SKM-1 (cell line): ENCODE measurements at regions not wholly inside any gene's neighbourhood (a gene's known extent, or its start where the extent isn't known, plus 50 kb on each side); places are given as distances from the start of the nearest gene placed in this dataset.
A peak's percentile ranks its signal among the peaks of the same experiment; 100 is the strongest.

Experiments used
- DNase-seq: peaks from one replicate; lab custom pipeline; 2025; ENCODE audit not compliant: unreplicated experiment; lab: John Stamatoyannopoulos, UW

DNA sequence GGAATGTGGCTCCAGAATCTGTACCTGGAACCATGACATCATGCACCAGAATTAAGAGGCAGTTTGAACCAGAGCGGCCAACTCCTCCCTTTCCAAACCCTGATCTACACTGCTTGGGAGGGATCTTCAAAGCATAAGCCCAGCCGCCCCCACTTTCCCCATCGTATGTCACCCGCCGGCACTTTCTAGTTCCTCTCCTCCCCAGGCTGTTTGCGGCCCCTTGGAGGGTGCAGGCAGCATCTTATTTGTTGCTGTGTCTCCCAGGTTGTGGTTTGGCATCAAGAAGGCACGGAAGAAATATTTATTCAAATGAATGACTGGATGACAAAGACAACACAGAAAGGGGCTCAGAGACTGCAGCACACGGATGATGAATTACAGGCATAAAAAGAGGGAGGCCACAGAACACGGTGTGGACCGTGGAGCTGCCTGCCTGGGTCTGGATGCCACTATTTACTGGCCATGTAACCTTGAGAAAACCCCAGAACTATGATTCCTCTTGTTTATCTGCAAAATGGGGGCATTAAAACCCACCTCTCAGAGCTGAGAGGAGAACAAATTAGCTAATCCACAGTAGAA, 305.8 kb downstream of the EIPR1 start:
- DNase-seq: no peak

DNA sequence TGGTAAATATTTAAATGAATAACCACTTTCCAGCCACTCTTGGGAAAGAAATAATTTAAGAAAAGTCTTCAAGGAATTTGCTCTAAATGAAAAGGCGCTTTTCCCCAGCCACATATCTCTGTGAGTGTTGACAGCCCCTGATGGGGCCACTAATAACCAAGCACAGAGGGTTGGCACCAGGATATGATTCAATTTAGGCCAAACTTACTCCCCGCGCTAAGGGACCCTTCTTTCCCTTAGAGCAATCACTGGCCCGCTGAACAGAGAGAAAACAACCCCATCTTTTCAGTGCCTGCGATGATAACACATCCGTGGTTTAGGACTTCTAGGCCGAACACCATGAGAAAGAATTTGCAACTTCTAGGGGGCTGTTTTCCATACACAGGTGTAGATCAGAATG, 310.8 kb downstream of the EIPR1 start:
- no peak for DNase-seq

DNA sequence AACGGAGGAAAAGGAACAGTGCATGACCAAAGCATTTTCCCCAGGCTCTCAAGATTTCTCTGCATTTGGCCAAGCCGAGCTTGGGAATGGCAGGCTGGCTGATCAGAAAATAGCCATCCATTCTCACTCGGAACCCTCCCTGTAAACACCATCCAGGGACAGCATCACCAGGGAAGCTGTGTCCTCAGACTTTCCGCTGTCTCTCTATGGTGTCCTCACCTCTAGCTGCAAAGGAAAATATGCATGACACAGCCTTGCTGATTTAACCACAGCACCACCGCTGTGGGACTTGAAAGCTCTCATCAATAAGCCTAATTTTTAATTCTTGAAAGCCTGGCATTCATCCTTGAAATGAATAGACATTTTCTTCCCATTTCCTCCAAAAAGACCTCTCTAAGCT, 311.7 kb downstream of the EIPR1 start:
- DNase-seq: no peak

DNA sequence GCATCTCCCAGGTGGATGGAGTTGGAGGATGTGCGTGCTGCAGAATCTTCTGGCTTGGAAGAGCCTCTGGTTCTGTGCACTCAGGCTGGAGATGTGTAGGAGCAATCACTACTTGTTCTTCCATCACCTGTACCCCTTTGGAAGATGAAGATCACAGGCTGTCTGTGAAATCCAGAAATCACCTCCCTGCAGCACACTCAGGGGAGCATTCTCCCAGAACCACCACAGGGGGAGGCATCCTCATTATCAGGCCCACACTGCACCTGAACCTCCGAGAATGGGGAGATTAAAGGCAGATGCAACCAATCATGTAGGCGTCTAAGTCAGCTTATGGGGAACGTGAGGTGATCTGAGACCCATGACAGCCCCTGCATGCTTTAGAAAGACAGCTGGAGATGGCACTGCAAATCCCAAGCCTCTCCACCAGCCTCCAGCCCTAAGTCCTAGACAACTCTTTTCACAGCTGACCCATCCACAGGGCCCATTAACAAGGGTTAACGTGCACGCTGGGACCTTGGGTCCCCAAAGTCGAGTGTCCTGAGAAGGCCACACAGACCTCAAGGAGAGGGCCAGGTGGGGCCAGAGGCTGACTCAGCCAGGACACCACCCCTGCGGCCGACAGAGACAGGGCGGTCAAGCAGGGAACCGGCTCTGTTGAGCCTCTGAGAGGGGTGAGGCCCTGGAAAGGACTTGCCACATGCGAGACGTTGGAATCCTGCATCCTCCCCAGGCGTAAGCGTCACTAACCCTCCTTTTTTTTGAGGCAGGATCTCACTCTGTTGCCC, 314.9 kb downstream of the EIPR1 start:
- no peak for DNase-seq

DNA sequence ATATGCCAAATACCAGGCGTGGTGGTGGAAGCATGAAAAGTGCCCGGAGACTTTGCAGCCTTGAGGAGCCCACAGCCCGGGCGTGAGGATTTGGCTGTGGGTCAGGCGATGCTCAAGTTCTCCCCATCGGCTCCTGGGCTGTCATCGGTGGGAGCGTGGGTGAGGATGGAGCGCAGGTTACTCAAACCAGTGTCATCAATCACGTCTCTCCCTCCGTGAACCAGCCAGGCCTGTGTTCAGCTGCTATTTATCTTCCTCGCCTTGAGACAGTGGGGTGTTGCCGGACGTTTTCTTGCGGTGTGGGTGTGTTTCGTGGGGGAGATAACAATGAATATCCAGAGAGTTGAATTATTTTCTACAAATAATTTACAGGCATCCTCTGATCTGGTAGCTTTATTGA, 317.6 kb downstream of the EIPR1 start:
- no peak for DNase-seq

DNA sequence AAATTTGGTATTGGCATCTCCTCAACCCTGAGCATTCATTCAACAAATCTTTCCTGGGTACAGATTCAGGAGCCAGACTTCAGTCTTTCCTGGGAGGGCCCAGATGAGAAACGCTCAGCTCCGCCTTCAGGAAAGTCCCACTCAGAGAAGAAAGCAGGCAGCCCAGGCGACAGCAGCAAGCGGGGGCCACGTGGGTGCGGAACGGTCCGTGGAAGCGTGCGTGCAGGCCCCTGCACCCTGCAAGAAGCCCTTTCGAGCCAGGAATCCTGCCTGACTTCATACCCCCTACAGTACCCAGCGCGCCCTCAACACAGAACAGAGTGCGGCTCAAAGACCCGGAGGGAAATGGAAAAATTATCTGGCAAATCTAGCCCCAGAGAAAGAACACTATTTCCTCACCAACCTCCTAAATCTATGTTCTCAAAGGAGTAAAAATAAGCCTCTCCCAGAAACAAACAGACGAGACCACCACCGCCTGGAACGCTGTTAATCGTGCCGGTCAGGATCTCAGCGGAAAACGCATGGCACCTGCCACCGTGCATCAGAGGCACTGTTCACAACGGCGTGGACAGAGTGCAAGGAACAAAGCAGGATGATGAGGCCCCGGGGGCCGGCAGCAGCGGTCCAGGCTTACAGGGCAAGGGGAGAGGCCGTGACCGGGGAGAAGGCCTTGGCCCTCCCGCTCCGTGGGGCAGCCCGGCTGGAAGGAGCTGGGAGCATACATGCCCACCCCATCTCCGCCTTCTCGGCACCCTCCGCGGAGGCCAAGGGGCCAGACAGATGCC, 318.3 kb downstream of the EIPR1 start:
- no peak for DNase-seq

DNA sequence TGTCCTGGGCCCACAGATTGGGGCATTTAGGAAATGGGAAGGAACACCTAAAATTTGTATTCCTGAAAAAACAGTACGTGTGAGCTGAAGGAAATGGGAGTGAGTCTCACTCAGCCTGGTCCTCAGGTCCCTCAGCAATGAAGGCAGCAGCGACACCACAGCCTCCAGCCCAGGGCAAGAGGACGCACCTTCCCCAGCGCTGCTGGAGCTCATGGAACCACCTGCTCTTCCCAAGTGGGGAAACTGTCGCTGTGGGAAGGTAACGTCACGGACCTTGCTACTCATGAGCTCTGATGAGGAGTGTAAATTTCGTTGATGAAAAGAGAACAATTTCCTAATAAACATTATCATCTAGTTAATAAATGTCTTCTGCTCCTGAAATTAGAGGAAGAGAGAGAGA, 323.6 kb downstream of the EIPR1 start:
- DNase-seq: no peak

DNA sequence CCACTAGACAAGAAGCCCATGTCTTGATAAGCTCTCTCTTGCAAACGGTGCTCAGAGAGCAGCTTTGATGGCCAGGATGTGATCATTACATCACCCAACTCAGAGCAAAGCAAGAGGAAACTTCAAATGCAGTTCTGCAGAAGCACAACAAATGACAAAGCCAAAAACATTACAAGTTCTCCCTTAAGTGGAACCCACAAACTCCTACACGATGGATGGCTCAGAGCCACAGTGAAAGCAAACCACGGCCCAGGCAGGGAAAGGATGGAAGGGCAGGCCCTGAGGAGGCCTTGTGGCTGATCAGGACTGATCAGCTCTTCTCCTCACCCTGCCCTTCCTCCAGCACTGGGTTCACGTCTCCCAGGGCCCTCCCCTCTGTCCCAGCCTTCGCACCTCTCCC, 326.4 kb downstream of the EIPR1 start:
- peak; percentile 3 for DNase-seq

DNA sequence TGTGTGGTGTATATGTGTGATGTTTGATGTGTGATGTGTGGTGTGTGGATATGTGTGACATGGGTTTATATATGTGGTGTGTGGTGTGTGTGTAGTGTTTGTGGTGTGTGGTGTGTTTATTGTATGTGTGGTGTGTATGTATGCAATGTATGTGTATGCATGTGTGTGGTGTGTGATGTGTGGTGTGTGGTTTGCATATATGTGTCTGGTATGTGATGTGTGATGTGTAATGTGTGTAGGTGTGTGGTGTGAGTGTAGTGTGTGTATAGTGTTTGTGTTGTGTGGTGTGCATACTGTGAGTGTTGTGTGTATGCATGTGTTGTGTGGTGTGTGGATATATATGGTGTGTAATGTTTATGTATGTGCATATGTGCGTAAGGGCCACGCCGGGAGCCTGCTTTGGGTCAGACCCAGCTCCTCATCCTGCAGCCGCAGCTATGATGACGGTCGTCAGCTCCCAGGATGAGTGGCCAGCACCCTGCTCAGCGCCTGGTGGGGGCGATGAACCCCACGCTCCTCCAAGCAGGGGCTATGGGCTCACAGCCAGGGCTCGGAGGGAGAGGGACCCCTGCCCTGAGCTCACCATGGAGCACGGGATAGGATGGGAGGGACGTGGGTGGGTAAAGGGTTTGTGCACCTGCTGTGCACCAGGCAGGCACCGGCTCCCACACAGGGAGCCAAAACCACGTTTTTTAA, 331.3 kb downstream of the EIPR1 start:
- DNase-seq: no peak

DNA sequence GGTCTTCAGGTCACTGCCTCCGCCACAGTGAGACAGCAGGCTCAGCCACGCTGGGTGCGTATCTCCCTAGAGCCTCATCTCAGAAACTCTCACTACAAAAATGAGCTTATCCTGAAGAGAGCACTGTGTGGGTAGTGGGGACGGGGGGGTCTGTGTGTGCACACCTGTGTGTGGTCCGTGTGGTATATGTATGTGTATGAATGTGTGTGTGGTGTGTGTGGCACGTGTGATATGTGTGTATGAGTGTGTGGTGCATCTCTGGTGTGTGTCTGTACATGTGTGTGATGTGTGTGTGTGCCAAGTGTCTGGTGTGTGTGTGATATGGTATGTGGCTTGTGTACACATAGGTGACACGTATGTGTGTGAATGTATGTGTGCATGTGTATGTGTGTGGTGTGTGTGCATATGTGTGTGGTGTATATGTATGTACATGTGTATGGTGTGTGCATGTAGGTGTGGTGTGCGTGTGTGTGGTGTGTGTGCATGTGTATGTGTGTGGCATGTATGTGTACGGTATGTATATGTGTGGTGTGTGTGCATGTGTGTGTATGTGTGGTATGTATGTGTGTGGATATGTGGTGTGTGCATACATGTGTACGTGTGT, 332.2 kb downstream of the EIPR1 start:
- DNase-seq: no peak

DNA sequence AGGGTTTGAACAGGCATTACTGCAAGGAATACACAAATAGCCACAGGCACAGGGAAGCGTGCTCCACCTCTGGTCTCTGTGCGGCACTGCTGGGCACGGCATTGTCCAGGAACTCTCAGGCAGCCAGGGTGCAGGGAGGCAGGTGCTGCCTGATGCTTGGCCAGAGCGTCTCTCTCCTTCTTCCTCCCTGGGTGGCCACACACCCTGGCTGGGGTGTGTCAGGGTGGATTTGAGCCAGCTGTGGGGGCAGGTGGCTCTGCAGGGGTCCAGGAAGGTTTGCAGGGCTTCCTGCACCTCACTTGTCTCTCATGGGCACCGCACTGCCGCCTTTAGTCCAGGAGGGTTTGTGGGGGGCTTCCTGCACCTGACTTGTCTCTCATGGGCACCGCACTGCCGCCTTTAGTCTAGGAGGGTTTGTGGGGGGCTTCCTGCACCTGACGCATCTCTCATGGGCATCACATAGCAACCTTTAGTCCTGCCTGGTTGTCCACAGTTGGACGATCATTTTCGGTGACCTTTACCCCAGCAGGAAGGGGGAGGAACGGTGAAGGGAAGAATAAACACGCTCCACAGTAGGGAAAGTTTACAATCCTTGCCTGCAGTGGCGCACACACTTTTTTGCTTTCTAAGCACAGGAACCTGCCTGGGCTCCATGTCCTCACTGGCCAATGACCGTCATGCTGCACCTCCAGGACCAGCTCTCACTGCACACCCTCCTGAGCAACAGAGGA, 332.9 kb downstream of the EIPR1 start:
- no peak for DNase-seq

DNA sequence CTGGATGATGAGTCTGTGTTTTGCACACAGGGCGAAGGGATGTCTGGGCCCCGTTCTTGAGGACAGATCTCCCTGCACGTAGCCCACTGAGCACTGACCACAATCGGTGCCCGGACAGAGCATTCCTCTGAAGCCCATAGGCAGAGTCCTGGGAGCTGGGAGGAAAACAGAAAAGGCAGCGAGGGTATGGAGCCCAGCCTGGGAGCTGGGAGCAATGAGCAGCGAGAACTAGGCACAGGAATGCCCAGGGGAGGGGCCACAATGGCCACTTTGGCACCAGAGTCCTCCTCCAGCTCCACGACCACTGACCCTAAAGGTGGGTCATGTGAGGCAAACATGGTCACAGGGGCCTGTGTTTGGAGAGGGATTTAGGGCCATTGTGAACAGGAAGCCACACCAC, 333.9 kb downstream of the EIPR1 start:
- no peak for DNase-seq

DNA sequence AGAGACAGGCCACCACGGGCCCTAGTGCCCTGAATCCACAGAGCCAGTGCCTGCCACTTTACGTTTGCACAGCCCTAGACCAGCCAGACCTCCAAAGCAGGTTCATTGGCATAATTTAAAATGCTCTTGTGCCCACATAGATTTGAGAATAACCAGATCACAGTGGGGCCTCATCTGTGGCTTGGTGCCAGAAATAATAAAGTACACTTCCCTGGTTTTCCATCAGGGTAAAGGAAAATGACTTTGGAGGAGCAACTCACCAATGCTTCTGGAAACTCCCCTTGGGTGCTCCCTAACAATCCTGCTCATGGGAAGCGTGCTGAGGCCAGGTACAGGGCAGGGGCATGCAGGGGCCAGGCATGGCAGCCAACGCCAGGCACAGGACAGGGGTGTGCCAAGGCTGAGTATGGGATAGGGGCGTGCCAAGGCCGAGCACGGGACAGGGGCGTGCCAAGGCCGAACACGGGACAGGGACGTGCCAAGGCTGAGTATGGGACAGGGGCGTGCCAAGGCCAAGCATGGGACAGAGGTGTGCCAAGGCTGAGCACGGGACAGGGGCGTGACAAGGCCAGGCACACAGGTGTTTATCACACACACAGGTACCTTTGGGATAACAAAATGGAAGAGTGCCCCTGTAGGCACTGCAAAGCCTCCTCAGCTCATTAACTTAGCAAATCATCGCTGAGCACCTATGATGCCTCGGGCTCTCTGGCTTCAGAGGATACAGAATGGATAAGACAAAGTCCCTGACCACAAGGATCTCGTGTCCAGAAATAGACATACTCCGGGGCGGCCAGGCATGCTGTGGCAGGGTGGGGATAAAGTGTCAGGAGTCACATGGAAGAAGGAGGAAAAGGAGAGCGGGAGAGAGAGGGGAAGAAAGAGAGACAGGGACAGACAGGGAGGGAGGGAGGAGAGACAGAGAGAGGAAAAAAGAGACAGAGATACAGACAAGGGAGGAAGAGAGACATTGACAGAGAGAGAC, 334.7 kb downstream of the EIPR1 start:
- no peak for DNase-seq

DNA sequence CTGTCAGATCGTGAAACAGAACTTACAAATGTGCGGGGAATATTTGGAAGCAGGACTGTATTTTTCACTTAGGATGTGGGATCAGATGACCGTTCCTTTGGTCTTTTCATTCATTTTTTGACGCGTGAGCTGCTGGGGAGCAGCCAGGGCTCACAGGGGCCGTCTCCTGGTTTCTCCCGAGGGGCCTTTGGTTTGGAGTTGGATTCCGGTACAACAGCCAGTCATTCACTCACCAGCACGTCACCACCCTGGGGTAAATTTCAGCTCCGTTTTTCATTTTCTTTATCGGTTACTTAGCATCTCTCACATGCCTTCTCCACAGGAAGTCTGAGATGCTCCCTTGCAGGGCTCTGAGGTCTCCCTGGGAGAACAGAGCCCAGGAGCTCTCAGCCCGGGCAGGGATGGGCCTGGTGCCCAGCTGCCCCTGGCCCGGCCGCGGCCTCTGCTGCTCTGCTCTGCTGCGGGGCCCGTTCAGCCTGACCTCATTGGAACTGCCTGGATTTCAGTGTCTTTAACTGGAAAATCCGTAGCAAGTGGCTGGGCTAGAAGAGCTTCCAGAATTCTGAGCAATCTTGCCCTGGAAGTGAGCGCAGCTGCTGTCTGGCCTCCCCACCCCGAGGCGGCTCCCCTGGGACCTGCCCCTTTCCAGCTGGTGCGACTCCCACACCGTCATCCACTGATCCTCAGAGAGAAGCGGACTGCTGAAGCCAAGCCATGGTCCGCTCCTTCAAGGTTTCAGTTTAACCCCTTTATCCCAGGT, 335.6 kb downstream of the EIPR1 start:
- no peak for DNase-seq

DNA sequence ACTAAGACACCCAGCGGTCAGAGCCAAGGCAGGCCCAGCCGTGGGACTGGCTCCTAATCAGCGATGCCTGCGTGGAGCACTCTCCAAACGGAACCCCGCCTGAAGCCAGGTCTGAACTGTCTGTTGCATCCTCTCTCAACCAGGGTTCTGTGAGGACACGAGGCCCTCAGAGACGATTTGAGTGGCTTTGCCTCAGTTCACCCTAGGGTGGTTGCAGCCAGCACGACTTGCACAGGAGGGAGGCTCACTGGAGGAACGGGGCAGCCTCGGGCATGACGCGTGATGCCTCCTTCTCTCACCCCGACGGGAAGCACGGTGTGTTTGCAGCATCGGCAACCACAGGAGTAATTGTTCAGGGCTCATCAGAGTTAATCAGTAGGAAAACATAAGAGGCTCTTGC, 336.4 kb downstream of the EIPR1 start:
- DNase-seq: no peak

DNA sequence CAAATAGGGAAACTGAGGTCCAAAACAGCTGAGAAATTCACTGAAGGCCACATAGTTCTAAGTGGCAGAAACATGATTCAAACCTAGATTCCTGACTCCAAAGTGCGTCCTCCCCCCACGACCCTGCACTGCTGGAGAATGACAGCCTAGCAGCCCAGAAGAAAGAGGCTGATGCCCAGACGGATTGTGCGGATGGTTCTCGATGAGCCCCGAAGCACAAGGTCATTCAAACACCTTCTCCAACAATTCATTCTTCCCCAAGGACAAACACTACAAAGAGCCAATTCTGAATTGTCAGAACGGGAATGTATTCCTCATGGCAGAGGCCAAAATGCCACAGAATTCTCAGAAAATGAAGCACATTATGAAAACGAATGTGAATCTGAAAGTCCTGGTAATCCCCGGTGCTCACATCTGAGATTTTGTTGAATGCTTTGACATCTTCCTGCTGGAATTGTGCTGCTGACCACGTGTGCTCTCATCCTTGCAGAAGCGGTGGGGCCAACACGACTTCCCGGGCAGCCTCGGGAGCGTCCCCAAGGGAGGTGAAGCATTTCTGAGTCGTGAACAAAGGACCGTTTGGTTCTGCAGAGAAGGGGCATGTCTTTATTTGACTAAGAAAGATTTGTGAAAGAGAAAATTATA, 337.0 kb downstream of the EIPR1 start:
- no peak for DNase-seq

DNA sequence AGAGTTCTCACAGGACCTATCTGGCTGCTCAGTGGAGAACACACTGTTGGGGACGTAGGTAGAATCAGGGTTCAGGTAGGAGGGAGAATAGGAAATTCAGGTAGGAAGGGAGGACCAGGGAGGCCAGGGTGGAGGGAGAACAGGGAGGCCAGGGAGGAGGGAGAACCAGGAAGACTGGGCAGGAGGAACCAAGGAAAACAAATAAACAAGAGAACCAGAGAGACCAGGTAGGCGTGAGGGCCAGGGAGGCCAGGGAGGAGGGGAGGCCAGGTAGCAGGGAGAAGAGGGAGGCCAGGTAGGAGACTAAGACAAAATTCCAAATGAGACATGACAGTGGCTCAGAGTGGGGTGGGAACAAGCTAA, 337.6 kb downstream of the EIPR1 start:
- no peak for DNase-seq
